ENCODE measurements at regions not wholly inside any gene's neighbourhood (a gene's known extent, or its start where the extent isn't known, plus 50 kb on each side); places are given as distances from the start of the nearest gene placed in this dataset.

- intact Hi-C loops (cut with DNase I, micrococcal nuclease): no loop called here
- no peak for ATAC-seq
- TF ChIP-seq CTCF (IDR thresholded peaks at IDR 0.05): no peak
- Histone ChIP-seq H3K36me3 (ENCODE audit: low read depth) (no peaks in the 10 kb centered on the region), H3K4me1 (ENCODE audit: low read depth) (no peaks in the 10 kb centered on the region), H3K4me3 (no peak overlapping the region), H3K9me3 (no peaks in the 10 kb centered on the region)
- DNase-seq: no peak
These were observed 124.2 kb downstream of the RPRM start for GRCh38 chr2:153354377-153354776.

DNA sequence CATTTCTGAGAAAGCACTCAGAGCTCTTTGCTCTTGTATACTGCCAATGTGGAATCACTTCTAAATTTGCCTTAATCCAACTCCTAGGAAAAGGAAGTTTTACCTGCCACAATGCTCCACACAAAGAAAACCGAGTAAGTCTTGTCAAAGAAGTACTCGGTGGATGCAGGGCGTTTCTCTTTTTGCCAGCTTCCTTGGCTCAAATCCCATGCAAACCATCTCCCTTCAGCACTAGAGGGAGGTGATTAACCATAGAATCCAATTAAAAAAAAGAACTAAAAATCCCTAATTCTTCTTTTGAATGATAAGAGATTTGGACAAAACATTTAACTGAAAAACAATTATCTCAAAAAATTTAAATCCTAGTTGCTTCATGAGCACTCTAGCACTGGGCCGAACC, 129.0 kb downstream of the RPRM start:
- TF ChIP-seq CTCF (IDR thresholded peaks at IDR 0.05): no peak
- no peak for DNase-seq
- ATAC-seq: no peak
- no peak overlapping the region for H3K4me3 ChIP-seq
- H3K9me3 ChIP-seq: no peaks in the 10 kb centered on the region
- no peaks in the 10 kb centered on the region for H3K4me1 ChIP-seq (ENCODE audit: low read depth)
- intact Hi-C loops (cut with DNase I, micrococcal nuclease): no loop called here
- no peaks in the 10 kb centered on the region for H3K36me3 ChIP-seq (ENCODE audit: low read depth)

- ATAC-seq: no peak
- no peak for TF ChIP-seq CTCF (IDR thresholded peaks at IDR 0.05)
These were observed 130.6 kb downstream of the RPRM start for GRCh38 chr2:153347818-153348495.

DNA sequence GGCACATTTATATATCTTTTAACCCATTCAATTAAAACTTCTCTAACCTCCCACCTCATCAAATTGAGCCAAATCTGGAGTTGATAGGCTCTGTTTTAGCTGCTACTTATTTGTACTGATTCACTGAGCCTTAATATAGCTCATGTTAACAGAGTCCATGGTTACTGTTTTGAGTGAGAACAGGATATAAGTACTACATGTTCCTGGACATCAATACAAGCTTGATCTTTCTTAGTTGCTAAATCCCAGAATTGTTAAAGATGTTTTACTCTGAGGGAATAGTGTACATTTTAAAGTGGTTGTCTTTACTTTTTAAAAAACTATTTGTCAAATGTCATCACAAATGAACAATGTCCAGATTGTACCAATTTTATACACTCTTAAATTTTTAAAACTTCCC, 157.7 kb downstream of the RPRM start:
- TF ChIP-seq CTCF (IDR thresholded peaks at IDR 0.05): no peak
- Histone ChIP-seq H3K4me3 (no peak overlapping the region), H3K4me1 (ENCODE audit: low read depth) (no peaks in the 10 kb centered on the region), H3K9me3 (no peaks in the 10 kb centered on the region), H3K36me3 (ENCODE audit: low read depth) (no peaks in the 10 kb centered on the region)
- intact Hi-C loops (cut with DNase I, micrococcal nuclease): no loop called here
- no peak for ATAC-seq
- no peak for DNase-seq

More at GRCh38 chr2:153347818-153348495, 130.6 kb downstream of the RPRM start:
- no peaks in the 10 kb centered on the region for H3K36me3 ChIP-seq (ENCODE audit: low read depth)
- no peak overlapping the region for H3K4me3 ChIP-seq
- H3K9me3 ChIP-seq: no peaks in the 10 kb centered on the region
- no peak for DNase-seq
- no peaks in the 10 kb centered on the region for H3K4me1 ChIP-seq (ENCODE audit: low read depth)
- intact Hi-C loops (cut with DNase I, micrococcal nuclease): no loop called here

- ATAC-seq: no peak
- no peak overlapping the region for H3K4me3 ChIP-seq
- H3K9me3 ChIP-seq: no peaks in the 10 kb centered on the region
- no peaks in the 10 kb centered on the region for H3K36me3 ChIP-seq (ENCODE audit: low read depth)
- intact Hi-C loops (cut with DNase I, micrococcal nuclease): no loop called here
- DNase-seq: no peak
- TF ChIP-seq CTCF (IDR thresholded peaks at IDR 0.05): no peak
- H3K4me1 ChIP-seq (ENCODE audit: low read depth): no peaks in the 10 kb centered on the region
These were observed 167.1 kb downstream of the RPRM start for GRCh38 chr2:153311432-153311831.

GRCh38 chr2:153308466-153308865, 170.1 kb downstream of the RPRM start:
- Histone ChIP-seq H3K4me1 (ENCODE audit: low read depth) (no peaks in the 10 kb centered on the region), H3K9me3 (no peaks in the 10 kb centered on the region), H3K36me3 (ENCODE audit: low read depth) (no peaks in the 10 kb centered on the region), H3K4me3 (no peak overlapping the region)
- intact Hi-C loops (cut with DNase I, micrococcal nuclease): no loop called here
- DNase-seq (no peak), ATAC-seq (no peak)
- TF ChIP-seq CTCF (IDR thresholded peaks at IDR 0.05): no peak

All from mucosa of descending colon (tissue), 3 donors.